OCI-LY7 (cell line): ENCODE measurements at regions not wholly inside any gene's neighbourhood (a gene's known extent, or its start where the extent isn't known, plus 50 kb on each side); places are given as distances from the start of the nearest gene placed in this dataset.

ENCODE experiments used
- BruUV-seq: library from RNA; stranded (reverse); fragments of 400-500 nt; replicated peaks from 2 replicates; lab custom pipeline; 2021; lab: Mats Ljungman, UMichigan
- CTCF ChIA-PET: fragments of 300-600 bp; sonication (Branson Sonifier 250); formaldehyde crosslinking; loops from one replicate; lab custom pipeline; 2022; ENCODE audit warnings: antibody characterized with exemption; ENCODE audit not compliant: unreplicated experiment; lab: Charles Lee
- POLR2A ChIA-PET: fragments of 300-600 bp; sonication (Branson Sonifier 250); formaldehyde crosslinking; loops from one replicate; lab custom pipeline; 2022; ENCODE audit warnings: antibody characterized with exemption; lab: Charles Lee
- DNase-seq: peaks from one replicate; pipeline ENCODE4 v3.0.0-alpha.2; 2015; ENCODE audit warnings: low spot score
- H2AFZ ChIP-seq: fragments of 200-600 bp; sonication (generic), shearing (Covaris generic); 2 replicates; pipeline ENCODE4 v1.6.1; 2014; ENCODE audit warnings: mild to moderate bottlenecking, antibody characterized with exemption, low read length, moderate library complexity
- H3K27ac ChIP-seq: fragments of 200-600 bp; sonication (generic); 2 replicates; pipeline ENCODE4 v1.5.1; 2014; ENCODE audit warnings: mixed run types, low read depth, mild to moderate bottlenecking, moderate library complexity, low read length, inconsistent platforms; ENCODE audit not compliant: poor library complexity, severe bottlenecking
- H3K36me3 ChIP-seq: fragments of 200-600 bp; sonication (generic); 2 replicates; pipeline ENCODE4 v1.6.1; 2014; ENCODE audit warnings: mild to moderate bottlenecking, antibody characterized with exemption, low read length, moderate library complexity, mixed read lengths; ENCODE audit not compliant: insufficient read depth
- H3K4me1 ChIP-seq: fragments of 200-600 bp; sonication (generic); 2 replicates; pipeline ENCODE4 v1.5.1; 2014; ENCODE audit warnings: mild to moderate bottlenecking, low read length; ENCODE audit not compliant: insufficient read depth, poor library complexity, severe bottlenecking
- H3K4me2 ChIP-seq: fragments of 200-600 bp; sonication (generic); 2 replicates; pipeline ENCODE4 v1.6.1; 2014; ENCODE audit warnings: mild to moderate bottlenecking, low read length
- H3K4me3 ChIP-seq: fragments of 200-600 bp; sonication (generic); 2 replicates; pipeline ENCODE4 v1.5.1; 2014; ENCODE audit warnings: mild to moderate bottlenecking, low read depth, low read length; ENCODE audit not compliant: poor library complexity, severe bottlenecking
- H3K79me2 ChIP-seq: fragments of 200-600 bp; sonication (generic); 2 replicates; pipeline ENCODE4 v1.6.1; 2016; ENCODE audit warnings: low read depth, mild to moderate bottlenecking, low read length, moderate library complexity, mixed read lengths; ENCODE audit not compliant: insufficient read depth
- H3K9me2 ChIP-seq: fragments of 200-600 bp; sonication (generic); 2 replicates; pipeline ENCODE4 v1.6.1; 2016; ENCODE audit warnings: mild to moderate bottlenecking, low read length, mixed read lengths; ENCODE audit not compliant: insufficient read depth
- H3K9me3 ChIP-seq: fragments of 200-600 bp; sonication (generic); 2 replicates; pipeline ENCODE4 v1.6.1; 2014; ENCODE audit warnings: mild to moderate bottlenecking, mixed run types, low read length, mixed read lengths
- H4K20me1 ChIP-seq: fragments of 200-600 bp; sonication (generic); 2 replicates; pipeline ENCODE4 v1.6.1; 2014; ENCODE audit warnings: mild to moderate bottlenecking, antibody characterized with exemption, low read length, moderate library complexity, mixed read lengths; ENCODE audit not compliant: insufficient read depth
- CTCF ChIP-seq: fragments of 200-600 bp; sonication (generic); conservative IDR thresholded peaks from 2 replicates; pipeline ENCODE4 v1.5.1; 2014; ENCODE audit warnings: mild to moderate bottlenecking, antibody characterized with exemption, low read length, moderate library complexity, mixed read lengths
- EZH2phosphoT487 ChIP-seq: fragments of 200-600 bp; sonication (generic); IDR thresholded peaks from 2 replicates; pipeline ENCODE4 v1.6.1; 2018; ENCODE audit warnings: low read depth, borderline replicate concordance, mild to moderate bottlenecking, mixed run types, antibody characterized with exemption, low read length, moderate library complexity, mixed read lengths
- intact Hi-C: fragments of 100-400 bp; cut with micrococcal nuclease; formaldehyde crosslinking; loops from one replicate; pipeline ENCODE4 v1.10.0; 2022; ENCODE audit not compliant: unreplicated experiment

- no TSS peak for BruUV-seq
- intact Hi-C loops = no loop called here
- no peaks in the 10 kb centered on the region for H3K36me3 ChIP-seq
Observed at GRCh38 chr3:632571-633170, 436.1 kb downstream of the CHL1 start.

GRCh38 chr3:634511-634910 is 437.9 kb downstream of the CHL1 start:
- H3K9me3 ChIP-seq = no peaks in the 10 kb centered on the region
- POLR2A ChIA-PET = no interaction called here
- H4K20me1 ChIP-seq = no peaks in the 10 kb centered on the region
- BruUV-seq = no TSS peak
- no peak overlapping the region for H3K4me2 ChIP-seq
- no peaks in the 10 kb centered on the region for H3K4me1 ChIP-seq
- H3K36me3 ChIP-seq = no peaks in the 10 kb centered on the region
- H3K9me2 ChIP-seq = no peaks in the 10 kb centered on the region
- intact Hi-C loops = no loop called here
- TF ChIP-seq EZH2phosphoT487 (no peak), CTCF (no peak)
- no peak overlapping the region for H3K27ac ChIP-seq
- no peak overlapping the region for H3K4me3 ChIP-seq
- CTCF ChIA-PET = no interaction called here
- no peak overlapping the region for H2AFZ ChIP-seq
- H3K79me2 ChIP-seq = no peaks in the 10 kb centered on the region
- DNase-seq = no peak

More at GRCh38 chr3:632571-633170, 436.1 kb downstream of the CHL1 start:
- DNase-seq = peak; percentile 67
- Histone ChIP-seq H2AFZ (no peak overlapping the region), H3K9me2 (no peaks in the 10 kb centered on the region), H3K4me2 (no peak overlapping the region), H3K4me3 (no peak overlapping the region), H3K4me1 (no peaks in the 10 kb centered on the region), H4K20me1 (no peaks in the 10 kb centered on the region), H3K27ac (no peak overlapping the region), H3K9me3 (no peaks in the 10 kb centered on the region), H3K79me2 (no peaks in the 10 kb centered on the region)
- ChIA-PET POLR2A (no interaction called here), CTCF (no interaction called here)
- TF ChIP-seq EZH2phosphoT487 (no peak), CTCF (peak; percentile 92)

- no peaks in the 10 kb centered on the region for H3K9me2 ChIP-seq
- no peaks in the 10 kb centered on the region for H3K4me1 ChIP-seq
- no peak overlapping the region for H3K27ac ChIP-seq
- H4K20me1 ChIP-seq = no peaks in the 10 kb centered on the region
- intact Hi-C loops = no loop called here
- no peaks in the 10 kb centered on the region for H3K79me2 ChIP-seq
- no peaks in the 10 kb centered on the region for H3K9me3 ChIP-seq
- BruUV-seq = no TSS peak
- no peak overlapping the region for H3K4me2 ChIP-seq
- H3K36me3 ChIP-seq = no peaks in the 10 kb centered on the region
- ChIA-PET POLR2A (no interaction called here), CTCF (no interaction called here)
- TF ChIP-seq CTCF (no peak), EZH2phosphoT487 (no peak)
- no peak overlapping the region for H2AFZ ChIP-seq
- no peak for DNase-seq
- no peak overlapping the region for H3K4me3 ChIP-seq
Observed at GRCh38 chr3:635393-635792, 438.8 kb downstream of the CHL1 start.
